Hepatocyte (in vitro differentiated cells): ENCODE measurements at regions not wholly inside any gene's neighbourhood (a gene's known extent, or its start where the extent isn't known, plus 50 kb on each side); places are given as distances from the start of the nearest gene placed in this dataset.

Source experiments
- DNase-seq: peaks from one replicate; pipeline ENCODE4 v3.0.0-alpha.2; 2016; ENCODE audit warnings: low spot score
- H2AFZ ChIP-seq: fragments of 200-600 bp; sonication (generic); 2 replicates; pipeline ENCODE4 v1.6.0; 2016; ENCODE audit warnings: antibody characterized with exemption, mild to moderate bottlenecking
- H3K27ac ChIP-seq: fragments of 200-600 bp; sonication (generic); 2 replicates; pipeline ENCODE4 v1.5.1; 2016; ENCODE audit warnings: mild to moderate bottlenecking
- H3K27me3 ChIP-seq: fragments of 200-600 bp; sonication (generic); 2 replicates; pipeline ENCODE4 v1.6.1; 2016
- H3K36me3 ChIP-seq: fragments of 200-600 bp; sonication (generic); replicated peaks from 2 replicates; pipeline ENCODE4 v1.5.1; 2016; ENCODE audit warnings: low read depth; ENCODE audit not compliant: insufficient read depth
- H3K4me1 ChIP-seq: fragments of 200-600 bp; sonication (generic); 2 replicates; pipeline ENCODE4 v1.5.1; 2016; ENCODE audit warnings: mild to moderate bottlenecking, moderate library complexity; ENCODE audit not compliant: insufficient read depth
- H3K4me2 ChIP-seq: fragments of 200-600 bp; sonication (generic); 2 replicates; pipeline ENCODE4 v1.6.0; 2016
- H3K4me3 ChIP-seq: fragments of 200-600 bp; sonication (generic); 2 replicates; pipeline ENCODE4 v1.5.1; 2016; ENCODE audit warnings: mild to moderate bottlenecking
- H3K79me2 ChIP-seq: fragments of 200-600 bp; sonication (generic); 2 replicates; pipeline ENCODE4 v1.6.0; 2017; ENCODE audit warnings: mild to moderate bottlenecking
- H3K9me2 ChIP-seq: fragments of 200-600 bp; sonication (generic); replicated peaks from 2 replicates; pipeline ENCODE4 v1.6.0; 2017; ENCODE audit warnings: mild to moderate bottlenecking; ENCODE audit not compliant: insufficient read depth
- H3K9me3 ChIP-seq: fragments of 200-600 bp; sonication (generic); 2 replicates; pipeline ENCODE4 v1.5.1; 2016; ENCODE audit warnings: low read depth, mild to moderate bottlenecking
- H4K20me1 ChIP-seq: fragments of 200-600 bp; sonication (generic); 2 replicates; pipeline ENCODE4 v1.6.0; 2016; ENCODE audit warnings: mild to moderate bottlenecking; ENCODE audit not compliant: insufficient read depth, poor library complexity, severe bottlenecking
- CTCF ChIP-seq: fragments of 200-600 bp; sonication (generic); IDR thresholded peaks from 2 replicates; pipeline ENCODE4 v1.5.1; 2016; ENCODE audit warnings: antibody characterized with exemption, mild to moderate bottlenecking; ENCODE audit not compliant: poor library complexity
- EZH2 ChIP-seq: fragments of 200-600 bp; sonication (generic); IDR thresholded peaks from 2 replicates; pipeline ENCODE4 v1.6.1; 2016; ENCODE audit warnings: antibody characterized with exemption, mild to moderate bottlenecking, borderline replicate concordance
- EZH2phosphoT487 ChIP-seq: fragments of 200-600 bp; sonication (generic); IDR thresholded peaks from one replicate; pipeline ENCODE4 v1.6.1; 2018; ENCODE audit warnings: antibody characterized with exemption, mild to moderate bottlenecking, low read depth, moderate library complexity; ENCODE audit not compliant: unreplicated experiment, severe bottlenecking
- WGBS: methylation state at CpG from one replicate; pipeline ENCODE4 v1.1.6; 2016; ENCODE audit warnings: low lambda C conversion rate; ENCODE audit errors: missing lambda C conversion rate; 5-methylcytosine and 5-hydroxymethylcytosine counted together

GRCh38 chr3:65240366-65240765 is 552.6 kb upstream of the ADAMTS9 start:
- DNase-seq, result no peak
- H3K9me3 ChIP-seq, result no peaks in the 10 kb centered on the region
- H4K20me1 ChIP-seq, result no peaks in the 10 kb centered on the region
- H3K4me1 ChIP-seq, result no peaks in the 10 kb centered on the region
- 66% methylated on average over 6 of the region's 6 CpGs for WGBS
- H3K9me2 ChIP-seq, result no peaks in the 10 kb centered on the region
- H3K79me2 ChIP-seq, result no peaks in the 10 kb centered on the region
- no peak overlapping the region for H2AFZ ChIP-seq
- H3K4me2 ChIP-seq, result no peak overlapping the region
- no peak overlapping the region for H3K27ac ChIP-seq
- no peak overlapping the region for H3K4me3 ChIP-seq
- TF ChIP-seq CTCF (no peak), EZH2 (no peak), EZH2phosphoT487 (no peak)
- H3K27me3 ChIP-seq, result no peaks in the 10 kb centered on the region
- H3K36me3 ChIP-seq, result no peaks in the 10 kb centered on the region

- no peaks in the 10 kb centered on the region for H3K36me3 ChIP-seq
- no peaks in the 10 kb centered on the region for H3K27me3 ChIP-seq
- no peak overlapping the region for H3K4me2 ChIP-seq
- no peaks in the 10 kb centered on the region for H3K4me1 ChIP-seq
- no peak overlapping the region for H3K27ac ChIP-seq
- TF ChIP-seq EZH2phosphoT487, result no peak
- TF ChIP-seq CTCF, result no peak
- no peak for TF ChIP-seq EZH2
- H4K20me1 ChIP-seq, result no peaks in the 10 kb centered on the region
- H2AFZ ChIP-seq, result no peak overlapping the region
- H3K4me3 ChIP-seq, result no peak overlapping the region
- H3K9me2 ChIP-seq, result no peaks in the 10 kb centered on the region
- 64% methylated on average over 2 of the region's 2 CpGs for WGBS
- no peak for DNase-seq
- no peaks in the 10 kb centered on the region for H3K9me3 ChIP-seq
- no peaks in the 10 kb centered on the region for H3K79me2 ChIP-seq
Measured at GRCh38 chr3:65238652-65239051, 550.9 kb upstream of the ADAMTS9 start.

- TF ChIP-seq CTCF (no peak), EZH2 (no peak), EZH2phosphoT487 (no peak)
- H3K79me2 ChIP-seq, result no peaks in the 10 kb centered on the region
- no peak overlapping the region for H3K27ac ChIP-seq
- no peaks in the 10 kb centered on the region for H3K27me3 ChIP-seq
- no peak overlapping the region for H3K4me2 ChIP-seq
- WGBS, result 80% methylated on average over 2 of the region's 2 CpGs
- H3K9me2 ChIP-seq, result no peaks in the 10 kb centered on the region
- H3K36me3 ChIP-seq, result no peaks in the 10 kb centered on the region
- H2AFZ ChIP-seq, result no peak overlapping the region
- no peaks in the 10 kb centered on the region for H4K20me1 ChIP-seq
- H3K9me3 ChIP-seq, result no peaks in the 10 kb centered on the region
- H3K4me1 ChIP-seq, result peaks cover 10% of the 10 kb centered on the region
- no peak for DNase-seq
- H3K4me3 ChIP-seq, result no peak overlapping the region
Measured at GRCh38 chr3:65234499-65234898, 546.7 kb upstream of the ADAMTS9 start.

GRCh38 chr3:65233561-65233960 is 545.8 kb upstream of the ADAMTS9 start:
- no peak for TF ChIP-seq EZH2
- TF ChIP-seq CTCF, result no peak
- TF ChIP-seq EZH2phosphoT487, result no peak
- no peaks in the 10 kb centered on the region for H3K36me3 ChIP-seq
- H3K9me3 ChIP-seq, result no peaks in the 10 kb centered on the region
- H3K4me2 ChIP-seq, result no peak overlapping the region
- no peak overlapping the region for H3K4me3 ChIP-seq
- WGBS, result 72% methylated on average over 5 of the region's 5 CpGs
- H3K79me2 ChIP-seq, result no peaks in the 10 kb centered on the region
- peaks cover 10% of the 10 kb centered on the region for H3K4me1 ChIP-seq
- no peak overlapping the region for H3K27ac ChIP-seq
- no peak for DNase-seq
- H4K20me1 ChIP-seq, result no peaks in the 10 kb centered on the region
- no peak overlapping the region for H2AFZ ChIP-seq
- no peaks in the 10 kb centered on the region for H3K9me2 ChIP-seq
- no peaks in the 10 kb centered on the region for H3K27me3 ChIP-seq
